Spleen (tissue), 7 donors: ENCODE measurements at regions not wholly inside any gene's neighbourhood (a gene's known extent, or its start where the extent isn't known, plus 50 kb on each side); places are given as distances from the start of the nearest gene placed in this dataset.

ENCODE experiments used
- POLR2AphosphoS5 ChIP-seq, 3 donors: sonication (generic); formaldehyde crosslinking; IDR thresholded peaks; one replicate each; pipeline ENCODE4 v1.5.1; 2017; ENCODE audit warnings: antibody characterized with exemption in 3 of 3
- TF ChIP-seq, protein P1 (sequence below), 11 experiments: fragments of 200-600 bp in 7 of 11; fragments of 450-650 bp in 4 of 11; sonication (generic) in 4 of 11; IDR thresholded peaks in 8 of 11; conservative IDR thresholded peaks in 3 of 11; 1 replicate in 7 of 11; 2 replicates in 4 of 11; pipeline versions ENCODE4 v1.4.0 to v1.8.0; 2016 to 2021; ENCODE audit warnings: antibody characterized with exemption in 11 of 11, inconsistent platforms in 4 of 11, mild to moderate bottlenecking in 1 of 11
- donor health status: DM: no; HTN: no; CAD: no; lungs with moderate emphysema.
- donor health status: DM: no; HTN: no; CAD: no.
- donor health status: DM: no; HTN: no; CAD: no.

DNA sequence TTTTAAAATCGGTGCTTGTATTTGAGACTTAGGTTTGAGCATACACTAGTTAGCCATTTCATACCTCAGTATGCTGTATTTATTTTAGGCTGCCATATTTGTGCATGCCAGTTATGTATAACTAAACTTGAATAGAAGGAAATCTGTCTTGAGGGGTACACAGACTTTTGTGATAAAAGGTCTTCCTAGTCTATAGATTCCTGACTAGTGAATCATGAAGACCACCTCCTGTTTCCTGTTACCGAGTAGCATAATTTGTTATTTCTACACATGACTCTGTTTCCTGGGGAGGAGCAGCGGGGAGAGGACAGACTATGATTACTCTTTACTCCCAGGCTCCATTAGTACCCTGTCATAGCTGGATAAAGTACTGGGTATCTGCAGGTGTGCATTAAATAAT is 316.8 kb upstream of the SNX7 start:
- TF ChIP-seq, protein P1, sequence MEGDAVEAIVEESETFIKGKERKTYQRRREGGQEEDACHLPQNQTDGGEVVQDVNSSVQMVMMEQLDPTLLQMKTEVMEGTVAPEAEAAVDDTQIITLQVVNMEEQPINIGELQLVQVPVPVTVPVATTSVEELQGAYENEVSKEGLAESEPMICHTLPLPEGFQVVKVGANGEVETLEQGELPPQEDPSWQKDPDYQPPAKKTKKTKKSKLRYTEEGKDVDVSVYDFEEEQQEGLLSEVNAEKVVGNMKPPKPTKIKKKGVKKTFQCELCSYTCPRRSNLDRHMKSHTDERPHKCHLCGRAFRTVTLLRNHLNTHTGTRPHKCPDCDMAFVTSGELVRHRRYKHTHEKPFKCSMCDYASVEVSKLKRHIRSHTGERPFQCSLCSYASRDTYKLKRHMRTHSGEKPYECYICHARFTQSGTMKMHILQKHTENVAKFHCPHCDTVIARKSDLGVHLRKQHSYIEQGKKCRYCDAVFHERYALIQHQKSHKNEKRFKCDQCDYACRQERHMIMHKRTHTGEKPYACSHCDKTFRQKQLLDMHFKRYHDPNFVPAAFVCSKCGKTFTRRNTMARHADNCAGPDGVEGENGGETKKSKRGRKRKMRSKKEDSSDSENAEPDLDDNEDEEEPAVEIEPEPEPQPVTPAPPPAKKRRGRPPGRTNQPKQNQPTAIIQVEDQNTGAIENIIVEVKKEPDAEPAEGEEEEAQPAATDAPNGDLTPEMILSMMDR (IDR thresholded peaks at IDR 0.05 in 8 of 11, conservative IDR thresholded peaks at IDR 0.05 in 3 of 11): no peak
- TF ChIP-seq POLR2AphosphoS5 (IDR thresholded peaks at IDR 0.05): no peak
